RWPE2 (cell line): ENCODE measurements at regions not wholly inside any gene's neighbourhood (a gene's known extent, or its start where the extent isn't known, plus 50 kb on each side); places are given as distances from the start of the nearest gene placed in this dataset.

Experiments
- ATAC-seq: fragments of 200-7000 bp; cut with Tn5 transposase; 3 replicates; pipeline ENCODE4 v1.9.1; 2021; ENCODE audit warnings: low read depth
- DNase-seq: peaks from one replicate; pipeline ENCODE4 v3.0.0-alpha.2; 2020; ENCODE audit warnings: low spot score
- H3K27ac ChIP-seq: fragments of 450-650 bp; 2 replicates; pipeline ENCODE4 v1.5.1; 2017; ENCODE audit warnings: mild to moderate bottlenecking; ENCODE audit not compliant: poor library complexity, severe bottlenecking
- H3K27me3 ChIP-seq: fragments of 250-450 bp; sonication (Bioruptor Pico); 2 replicates; pipeline ENCODE4 v1.5.1; 2021; ENCODE audit warnings: mild to moderate bottlenecking, moderate library complexity; ENCODE audit not compliant: insufficient read depth, poor library complexity, severe bottlenecking
- H3K36me3 ChIP-seq: fragments of 250-450 bp; sonication (Bioruptor Pico); 2 replicates; pipeline ENCODE4 v1.5.1; 2020; ENCODE audit warnings: low read depth, mild to moderate bottlenecking, moderate library complexity
- H3K4me1 ChIP-seq: fragments of 250-450 bp; sonication (Bioruptor Pico); 2 replicates; pipeline ENCODE4 v1.5.1; 2021; ENCODE audit warnings: mild to moderate bottlenecking, moderate library complexity; ENCODE audit not compliant: insufficient read depth, poor library complexity, severe bottlenecking
- H3K4me3 ChIP-seq: fragments of 250-450 bp; sonication (Bioruptor Pico); 2 replicates; pipeline ENCODE4 v1.5.1; 2021; ENCODE audit warnings: mild to moderate bottlenecking, moderate library complexity; ENCODE audit not compliant: severe bottlenecking
- H3K9me3 ChIP-seq: fragments of 250-450 bp; sonication (Bioruptor Pico); 2 replicates; pipeline ENCODE4 v1.5.1; 2021; ENCODE audit warnings: mild to moderate bottlenecking, moderate library complexity; ENCODE audit not compliant: severe bottlenecking
- TF ChIP-seq, protein P1 (sequence below): fragments of 450-650 bp; IDR thresholded peaks from one replicate; pipeline ENCODE4 v1.5.1; 2017; ENCODE audit warnings: mild to moderate bottlenecking, moderate library complexity; ENCODE audit not compliant: poor library complexity, severe bottlenecking

DNA sequence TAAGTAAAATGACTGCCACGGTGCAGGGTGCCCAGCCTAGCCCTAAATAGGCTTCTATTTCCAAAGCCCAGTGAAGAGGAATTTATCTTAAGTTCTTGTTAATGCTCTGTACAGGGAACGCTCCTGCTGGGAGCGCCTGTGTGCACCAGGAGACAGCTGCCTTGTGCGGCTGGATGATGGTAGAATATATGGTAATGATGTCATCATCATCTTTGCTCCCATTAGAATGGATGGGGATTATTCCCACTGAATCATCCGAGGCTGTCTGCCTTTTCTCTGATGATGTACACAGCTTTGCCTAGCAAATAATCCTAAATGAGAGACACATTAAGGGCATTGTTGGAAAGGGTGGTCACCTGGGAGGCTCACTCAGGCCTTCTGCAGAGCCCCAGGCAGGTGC is 928.1 kb downstream of the CCSER2 start:
- no peaks in the 10 kb centered on the region for H3K9me3 ChIP-seq
- H3K27ac ChIP-seq = no peak overlapping the region
- DNase-seq = no peak
- H3K27me3 ChIP-seq = no peaks in the 10 kb centered on the region
- TF ChIP-seq, protein P1, sequence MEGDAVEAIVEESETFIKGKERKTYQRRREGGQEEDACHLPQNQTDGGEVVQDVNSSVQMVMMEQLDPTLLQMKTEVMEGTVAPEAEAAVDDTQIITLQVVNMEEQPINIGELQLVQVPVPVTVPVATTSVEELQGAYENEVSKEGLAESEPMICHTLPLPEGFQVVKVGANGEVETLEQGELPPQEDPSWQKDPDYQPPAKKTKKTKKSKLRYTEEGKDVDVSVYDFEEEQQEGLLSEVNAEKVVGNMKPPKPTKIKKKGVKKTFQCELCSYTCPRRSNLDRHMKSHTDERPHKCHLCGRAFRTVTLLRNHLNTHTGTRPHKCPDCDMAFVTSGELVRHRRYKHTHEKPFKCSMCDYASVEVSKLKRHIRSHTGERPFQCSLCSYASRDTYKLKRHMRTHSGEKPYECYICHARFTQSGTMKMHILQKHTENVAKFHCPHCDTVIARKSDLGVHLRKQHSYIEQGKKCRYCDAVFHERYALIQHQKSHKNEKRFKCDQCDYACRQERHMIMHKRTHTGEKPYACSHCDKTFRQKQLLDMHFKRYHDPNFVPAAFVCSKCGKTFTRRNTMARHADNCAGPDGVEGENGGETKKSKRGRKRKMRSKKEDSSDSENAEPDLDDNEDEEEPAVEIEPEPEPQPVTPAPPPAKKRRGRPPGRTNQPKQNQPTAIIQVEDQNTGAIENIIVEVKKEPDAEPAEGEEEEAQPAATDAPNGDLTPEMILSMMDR = no peak
- H3K4me1 ChIP-seq = no peaks in the 10 kb centered on the region
- H3K4me3 ChIP-seq = no peak overlapping the region
- ATAC-seq = no peak
- H3K36me3 ChIP-seq = no peaks in the 10 kb centered on the region

DNA sequence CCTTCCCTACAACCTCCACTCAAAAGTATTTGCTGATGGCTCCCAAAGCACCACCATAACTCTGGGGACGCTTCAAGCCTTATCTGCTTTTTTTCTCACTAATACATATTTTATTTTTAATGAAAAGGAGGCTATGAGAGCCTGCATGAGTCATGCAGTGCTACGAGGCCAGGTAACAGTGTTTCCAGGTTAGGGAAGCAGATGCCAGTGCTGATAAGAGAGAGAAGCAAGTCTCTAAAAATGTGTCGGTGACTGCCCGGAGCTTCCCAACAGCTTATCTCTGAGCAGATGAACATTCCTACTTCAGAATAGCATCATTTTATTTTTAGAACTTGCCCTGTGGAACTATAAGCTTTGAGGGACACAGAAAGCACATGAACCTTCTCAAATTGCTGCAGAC is 931.5 kb downstream of the CCSER2 start:
- no peak for ATAC-seq
- no peaks in the 10 kb centered on the region for H3K27me3 ChIP-seq
- H3K4me3 ChIP-seq = no peak overlapping the region
- no peaks in the 10 kb centered on the region for H3K36me3 ChIP-seq
- no peak for DNase-seq
- H3K4me1 ChIP-seq = no peaks in the 10 kb centered on the region
- no peak overlapping the region for H3K27ac ChIP-seq
- TF ChIP-seq, protein P1 = no peak
- no peaks in the 10 kb centered on the region for H3K9me3 ChIP-seq

- TF ChIP-seq, protein P1 = no peak
- no peak for ATAC-seq
- Histone ChIP-seq H3K27ac (no peak overlapping the region), H3K9me3 (no peaks in the 10 kb centered on the region), H3K4me3 (no peak overlapping the region), H3K4me1 (no peaks in the 10 kb centered on the region), H3K27me3 (no peaks in the 10 kb centered on the region), H3K36me3 (no peaks in the 10 kb centered on the region)
- DNase-seq = no peak
These were observed 934.6 kb downstream of the CCSER2 start for GRCh38 chr10:85262992-85263391.

DNA sequence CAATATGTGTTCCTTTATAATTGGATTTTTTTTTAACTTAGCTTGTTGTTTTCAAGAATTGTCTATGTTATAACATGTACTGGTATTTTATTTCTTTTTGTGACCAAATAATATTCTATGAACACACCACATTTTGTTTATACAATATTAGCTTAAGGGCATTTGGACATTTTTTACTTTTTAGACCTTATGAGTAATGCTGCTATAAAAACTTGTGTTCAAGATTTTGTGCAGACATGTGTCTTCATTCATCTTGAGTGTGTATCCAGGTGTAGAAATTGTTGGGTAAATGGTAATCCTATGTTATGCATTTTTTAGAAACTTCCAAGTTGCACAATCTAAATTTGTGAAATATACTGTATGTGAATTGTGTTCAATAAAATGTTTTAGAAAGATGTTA is 936.7 kb downstream of the CCSER2 start:
- no peak for ATAC-seq
- H3K4me1 ChIP-seq = no peaks in the 10 kb centered on the region
- TF ChIP-seq, protein P1 = no peak

DNA sequence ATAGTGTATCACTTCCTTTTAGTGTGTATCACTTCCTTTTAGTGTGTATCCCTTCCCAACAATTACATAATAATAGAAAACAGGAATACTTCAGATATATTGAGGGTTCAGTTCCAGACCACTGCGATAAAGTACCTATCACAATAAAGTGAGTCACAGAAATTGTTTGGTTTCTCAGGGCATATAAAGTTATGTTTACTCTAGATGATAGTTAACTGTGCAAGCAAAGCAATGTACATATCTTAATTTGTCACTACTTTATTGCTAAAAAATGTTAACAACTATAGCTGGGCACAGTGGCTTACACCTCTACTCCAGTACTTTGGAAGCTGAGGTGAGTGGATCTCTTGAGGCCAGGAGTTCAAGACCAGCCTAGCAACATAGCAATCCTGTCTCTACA is 938.4 kb downstream of the CCSER2 start:
- no peak for DNase-seq
- TF ChIP-seq, protein P1 = no peak
- H3K4me1 ChIP-seq = no peaks in the 10 kb centered on the region
- no peak overlapping the region for H3K27ac ChIP-seq
- ATAC-seq = no peak
- H3K4me3 ChIP-seq = no peak overlapping the region
- no peaks in the 10 kb centered on the region for H3K27me3 ChIP-seq
- no peaks in the 10 kb centered on the region for H3K9me3 ChIP-seq
- H3K36me3 ChIP-seq = no peaks in the 10 kb centered on the region

More for the DNA sequence above, 936.7 kb downstream of the CCSER2 start:
- Histone ChIP-seq H3K36me3 (no peaks in the 10 kb centered on the region), H3K27ac (no peak overlapping the region), H3K27me3 (no peaks in the 10 kb centered on the region), H3K9me3 (no peaks in the 10 kb centered on the region), H3K4me3 (no peak overlapping the region)
- DNase-seq = no peak
